ENCODE measurements at regions not wholly inside any gene's neighbourhood (a gene's known extent, or its start where the extent isn't known, plus 50 kb on each side); places are given as distances from the start of the nearest gene placed in this dataset.

DNA sequence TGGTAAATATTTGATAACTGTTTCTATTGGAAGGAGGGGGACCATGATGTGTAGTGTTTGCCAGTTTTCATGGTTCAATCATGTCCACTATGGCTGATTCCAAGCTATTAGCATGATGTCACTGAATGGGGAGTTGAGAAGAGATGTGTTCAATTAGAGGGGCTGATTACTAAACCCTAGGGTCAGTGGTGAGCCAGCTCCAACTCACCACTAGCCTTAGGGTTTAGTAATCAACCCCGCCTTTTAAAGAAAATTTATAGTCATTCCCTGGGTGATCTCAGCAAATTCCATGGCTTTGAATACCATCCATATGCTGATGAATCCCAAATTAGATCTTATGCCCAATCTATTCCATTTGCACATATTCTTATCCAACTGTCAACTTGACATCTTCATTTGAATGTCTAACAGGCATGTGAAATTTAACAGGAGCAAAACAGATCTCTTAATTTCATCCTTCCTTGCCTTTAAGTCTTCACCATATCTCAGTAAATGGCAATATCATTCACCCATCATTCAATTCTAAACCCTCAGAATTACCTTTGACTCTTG lies 98.8 kb downstream of the GCNT1 start:
- peak; percentile 88 for DNase-seq (ENCODE audit: low read depth)

DNA sequence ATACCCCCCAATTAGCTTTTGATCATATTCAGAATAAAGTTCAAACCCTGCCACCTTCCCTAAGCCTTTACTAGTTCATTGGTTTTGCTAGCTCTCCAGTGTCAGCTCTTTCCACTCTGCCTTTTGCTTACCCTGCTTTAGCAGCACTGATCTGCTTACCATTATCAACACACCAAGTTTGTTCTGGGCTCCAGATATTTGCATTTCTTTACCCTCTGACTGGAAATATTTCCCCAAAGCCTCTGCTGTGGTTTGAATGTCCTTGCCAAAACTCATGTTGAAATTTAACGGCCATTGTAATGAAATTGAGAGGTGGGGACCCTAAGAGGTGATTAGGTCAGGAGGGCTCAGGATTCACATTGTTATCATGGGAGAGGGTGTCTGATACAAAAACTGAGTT lies 99.5 kb downstream of the GCNT1 start:
- peak; percentile 37 for DNase-seq (ENCODE audit: low read depth)

DNA sequence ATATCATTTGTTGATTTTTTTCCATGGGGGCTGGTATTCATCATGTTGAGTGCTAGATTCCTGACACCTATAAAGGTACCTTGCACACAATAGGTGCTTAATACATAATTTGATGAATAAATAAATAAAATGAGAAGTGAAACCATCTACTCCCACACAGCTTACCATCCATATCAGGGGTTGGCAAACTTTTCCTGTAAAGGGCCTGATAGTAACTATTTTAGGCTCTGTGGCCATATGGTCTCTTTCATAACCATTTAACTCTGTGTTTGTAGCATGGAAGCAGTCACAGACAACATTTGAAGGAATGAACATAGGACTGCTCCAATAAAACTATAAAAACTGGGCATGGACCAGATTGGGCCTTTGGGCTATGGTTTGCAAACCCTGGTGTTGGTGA lies 100.3 kb downstream of the GCNT1 start:
- no peak for DNase-seq (ENCODE audit: low read depth)

GRCh38 chr9:76560481-76560922 lies 101.5 kb downstream of the GCNT1 start:
- peak; percentile 84 for DNase-seq (ENCODE audit: low read depth)

DNA sequence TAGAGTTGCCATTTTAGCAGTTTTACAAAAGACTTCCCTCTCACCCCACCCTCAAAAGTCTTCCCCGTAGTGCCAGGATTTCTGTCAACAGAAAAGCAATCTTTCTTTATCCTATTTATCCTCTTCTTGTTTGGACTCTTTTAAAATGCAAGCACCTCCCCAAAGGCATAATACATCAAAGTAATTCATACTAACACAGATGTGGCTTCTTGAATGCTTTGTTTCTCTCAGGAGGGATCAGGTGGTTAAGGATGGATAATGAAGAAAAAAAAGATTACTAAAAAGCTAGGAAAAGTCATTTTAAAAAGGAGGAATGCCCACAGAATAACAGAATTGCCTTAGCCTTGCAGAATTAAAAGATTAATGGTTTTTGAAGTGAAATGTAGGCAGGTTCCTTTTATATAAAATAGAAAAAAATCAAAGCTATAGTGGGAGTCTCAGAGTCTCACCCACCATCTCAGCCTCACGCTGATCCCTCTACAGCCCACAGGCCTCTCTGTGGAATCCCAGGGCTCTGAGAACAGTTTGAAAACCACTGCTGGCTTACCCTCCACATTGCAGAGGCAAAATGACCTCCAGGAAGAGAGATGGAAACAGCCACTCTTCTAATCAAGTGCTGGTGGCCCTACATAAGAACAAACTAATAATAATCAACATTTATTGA lies 102.2 kb downstream of the GCNT1 start:
- no peak for DNase-seq (ENCODE audit: low read depth)
